ENCODE measurements at regions not wholly inside any gene's neighbourhood (a gene's known extent, or its start where the extent isn't known, plus 50 kb on each side); places are given as distances from the start of the nearest gene placed in this dataset.

GRCh38 chr11:69567951-69568808 lies 72.8 kb upstream of the CCND1 start:
- TF ChIP-seq CTCF (conservative IDR thresholded peaks at IDR 0.05; ENCODE audit: low read depth in 2 of 2) (no peak), POLR2AphosphoS5 (IDR thresholded peaks at IDR 0.05; ENCODE audit: low read depth) (no peak), EZH2 (IDR thresholded peaks at IDR 0.05; ENCODE audit: low read depth, unreplicated experiment) (no peak)
